HepG2 (cell line): ENCODE measurements at regions not wholly inside any gene's neighbourhood (a gene's known extent, or its start where the extent isn't known, plus 50 kb on each side); places are given as distances from the start of the nearest gene placed in this dataset.

Experiments used
- ATAC-seq: fragments of 200-7000 bp; cut with Tn5 transposase; 3 replicates; pipeline ENCODE4 v1.9.1; 2020; ENCODE audit warnings: mild to moderate bottlenecking, moderate library complexity
- BruUV-seq: library from RNA; stranded (reverse); fragments of 400-500 nt; replicated peaks from 2 replicates; lab custom pipeline; 2021; lab: Mats Ljungman, UMichigan
- CTCF ChIA-PET: fragments of 300-600 bp; formaldehyde crosslinking; extraction: SDS; loops from one replicate; lab custom pipeline; 2021; ENCODE audit warnings: low total read pairs, inconsistent platforms, low intra/inter-chr PET ratio; lab: Yijun Ruan, JAX
- POLR2A ChIA-PET: fragments of 350-600 bp; sonication (Branson Sonifier 250); formaldehyde crosslinking; loops from one replicate; lab custom pipeline; 2020; ENCODE audit warnings: antibody characterized with exemption, inconsistent platforms; lab: Yijun Ruan, JAX
- DNase-seq: peaks from one replicate; pipeline ENCODE4 v3.0.0-alpha.2; 2015; ENCODE audit warnings: low spot score
- FAIRE-seq: peaks from 3 replicates; lab custom pipeline; 2011; peaks lifted over from hg19 to GRCh38; lab: Jason Lieb, UNC
- H2AFZ ChIP-seq: one replicate; pipeline ENCODE4 v1.6.1; 2011; ENCODE audit warnings: low read length, inconsistent platforms
- H3K27ac ChIP-seq: fragments of 300-600 bp; 3 replicates; pipeline ENCODE4 v1.8.0; 2011; ENCODE audit warnings: mixed run types, mild to moderate bottlenecking, mixed read lengths, low read length, inconsistent platforms; ENCODE audit not compliant: insufficient read depth; ENCODE audit errors: extremely low read length
- H3K27me3 ChIP-seq, 2 experiments: fragments of 200-600 bp in 1 of 2; 2 replicates in 1 of 2; 3 replicates in 1 of 2; pipeline versions ENCODE4 v1.6.0 to v1.8.0; 2011; ENCODE audit warnings: low read length in 2 of 2, mild to moderate bottlenecking in 2 of 2, moderate library complexity in 2 of 2, inconsistent platforms in 1 of 2; ENCODE audit not compliant: insufficient read depth in 2 of 2, control insufficient read depth in 1 of 2
- H3K36me3 ChIP-seq, 2 experiments: fragments of 200-600 bp in 1 of 2; replicated peaks in 1 of 2; 2 replicates in 1 of 2; 3 replicates in 1 of 2; pipeline versions ENCODE4 v1.5.1 to v1.8.0; 2011; ENCODE audit warnings: low read length in 2 of 2, inconsistent platforms in 1 of 2; ENCODE audit not compliant: insufficient read depth in 2 of 2, control insufficient read depth in 1 of 2
- H3K4me1 ChIP-seq: 2 replicates; pipeline ENCODE4 v1.5.1; 2012; ENCODE audit warnings: low read length, inconsistent platforms; ENCODE audit not compliant: insufficient read depth
- H3K4me2 ChIP-seq: 2 replicates; pipeline ENCODE4 v1.6.0; 2011; ENCODE audit warnings: low read depth, low read length, inconsistent platforms
- H3K4me3 ChIP-seq, 3 experiments: fragments of 200-600 bp in 1 of 3; sonication (generic), shearing (Covaris generic) in 1 of 3; replicated peaks in 1 of 3; 2 replicates each; pipeline ENCODE4 v1.5.1; 2011 to 2016; ENCODE audit warnings: low read length in 3 of 3, inconsistent platforms in 2 of 3, low read depth in 2 of 3, mild to moderate bottlenecking in 2 of 3, control low read depth in 1 of 3, mixed read lengths in 1 of 3; ENCODE audit not compliant: insufficient read depth in 1 of 3
- H3K79me2 ChIP-seq: one replicate; pipeline ENCODE4 v1.6.1; 2011; ENCODE audit warnings: low read length, inconsistent platforms; ENCODE audit not compliant: insufficient read depth
- H3K9ac ChIP-seq: 2 replicates; pipeline ENCODE4 v1.6.0; 2011; ENCODE audit warnings: mild to moderate bottlenecking, low read depth, low read length, inconsistent platforms; ENCODE audit not compliant: insufficient read depth
- H3K9me3 ChIP-seq: 2 replicates; pipeline ENCODE4 v1.5.1; 2012; ENCODE audit warnings: mild to moderate bottlenecking, low read length
- H4K20me1 ChIP-seq: 2 replicates; pipeline ENCODE4 v1.6.0; 2011; ENCODE audit warnings: inconsistent platforms, mild to moderate bottlenecking, low read length, moderate library complexity; ENCODE audit not compliant: insufficient read depth
- ADNP ChIP-seq: sonication (generic); formaldehyde crosslinking; IDR thresholded peaks from 2 replicates; pipeline ENCODE4 v1.4.0; 2020; ENCODE audit warnings: missing genetic modification reagents
- BCL3 ChIP-seq: sonication (generic); formaldehyde crosslinking; IDR thresholded peaks from 2 replicates; pipeline ENCODE4 v1.5.1; 2020; ENCODE audit warnings: mild to moderate bottlenecking, missing genetic modification reagents, moderate library complexity
- GTF3A ChIP-seq: sonication (generic); formaldehyde crosslinking; conservative IDR thresholded peaks from 2 replicates; pipeline ENCODE4 v1.4.0; 2020; ENCODE audit warnings: mild to moderate bottlenecking, missing genetic modification reagents
- ISX ChIP-seq: sonication (generic); formaldehyde crosslinking; conservative IDR thresholded peaks from 2 replicates; pipeline ENCODE4 v1.5.0; 2020; ENCODE audit warnings: missing genetic modification reagents
- NBN ChIP-seq: fragments of 450-650 bp; conservative IDR thresholded peaks from 2 replicates; pipeline ENCODE4 v1.6.1; 2017
- TARDBP ChIP-seq: sonication (generic); formaldehyde crosslinking; IDR thresholded peaks from 2 replicates; pipeline ENCODE4 v1.8.0; 2022; ENCODE audit warnings: mild to moderate bottlenecking, missing genetic modification reagents
- TBP ChIP-seq: sonication (generic); formaldehyde crosslinking; IDR thresholded peaks from 2 replicates; pipeline ENCODE4 v1.5.0; 2020; ENCODE audit warnings: missing genetic modification reagents
- ZBTB33 ChIP-seq: sonication (generic); formaldehyde crosslinking; IDR thresholded peaks from 2 replicates; pipeline ENCODE4 v1.4.0; 2020; ENCODE audit warnings: missing genetic modification reagents
- ZHX2 ChIP-seq, 2 experiments: sonication (generic) in 1 of 2; formaldehyde crosslinking in 1 of 2; IDR thresholded peaks; 2 replicates each; pipeline versions ENCODE4 v1.6.1 to v1.9.0; 2014 to 2022; ENCODE audit warnings: antibody characterized with exemption in 1 of 2, borderline replicate concordance in 1 of 2, inconsistent platforms in 1 of 2, low read depth in 1 of 2, missing genetic modification reagents in 1 of 2
- ZNF253 ChIP-seq: sonication (generic); formaldehyde crosslinking; IDR thresholded peaks from 2 replicates; pipeline ENCODE4 v1.8.0; 2022; ENCODE audit warnings: mild to moderate bottlenecking, missing genetic modification reagents, borderline replicate concordance
- ZNF30 ChIP-seq: sonication (generic); formaldehyde crosslinking; IDR thresholded peaks from 2 replicates; pipeline ENCODE4 v1.5.0; 2020; ENCODE audit warnings: mild to moderate bottlenecking, missing genetic modification reagents
- ZNF512B ChIP-seq: sonication (generic); formaldehyde crosslinking; IDR thresholded peaks from 2 replicates; pipeline ENCODE4 v1.5.1; 2020; ENCODE audit warnings: missing genetic modification reagents, mild to moderate bottlenecking, borderline replicate concordance
- in situ Hi-C: cut with HindIII; loops from 2 replicates; pipeline ENCODE4 v1.10.0; 2017; ENCODE audit warnings: low pct_unique_long_range_greater_than_20kb; ENCODE audit not compliant: extremely low pct_ligation_motif_present
- intact Hi-C: fragments of 100-400 bp; cut with micrococcal nuclease; formaldehyde crosslinking; loops from one replicate; pipeline ENCODE4 v1.10.0; 2022; ENCODE audit not compliant: unreplicated experiment

- BruUV-seq, result no TSS peak
- CTCF ChIA-PET, result no interaction called here
- intact Hi-C loops, result no loop called here
- TF ChIP-seq TARDBP (CRISPR knock-in tag), result no peak
- no peak for TF ChIP-seq ZNF512B (CRISPR knock-in tag)
- TF ChIP-seq NBN, result no peak
- no peak for TF ChIP-seq ISX (CRISPR knock-in tag)
- no peak for TF ChIP-seq ZNF253
- TF ChIP-seq ZBTB33, result no peak
- no peak for TF ChIP-seq ZNF30 (CRISPR knock-in tag)
- no peak for TF ChIP-seq TBP
- no peak for TF ChIP-seq GTF3A (CRISPR knock-in tag)
- no peak for TF ChIP-seq ADNP
- TF ChIP-seq BCL3 (CRISPR knock-in tag), result no peak
- no peak for TF ChIP-seq ZHX2 (IDR thresholded peaks at IDR 0.05; ENCODE audit: low read depth)
- no peak for TF ChIP-seq ZHX2 (CRISPR knock-in tag; IDR thresholded peaks at IDR 0.05; ENCODE audit: borderline replicate concordance)
Observed at GRCh38 chr11:127873478-127873877, 713.9 kb downstream of the ETS1 start.

More at GRCh38 chr11:127873478-127873877, 713.9 kb downstream of the ETS1 start:
- H3K4me3 ChIP-seq, result no peak overlapping the region
- ATAC-seq (no peak), FAIRE-seq (no peak), DNase-seq (no peak)
- H3K9me3 ChIP-seq, result peaks cover 39% of the 10 kb centered on the region
- H4K20me1 ChIP-seq, result no peaks in the 10 kb centered on the region
- H3K36me3 ChIP-seq, result no peaks in the 10 kb centered on the region
- in situ Hi-C loops, result no loop called here
- H3K79me2 ChIP-seq, result no peaks in the 10 kb centered on the region
- no peaks in the 10 kb centered on the region for H3K4me1 ChIP-seq
- no peak overlapping the region for H2AFZ ChIP-seq
- H3K4me2 ChIP-seq, result no peak overlapping the region
- no peak overlapping the region for H3K27ac ChIP-seq
- POLR2A ChIA-PET, result no interaction called here
- no peak overlapping the region for H3K9ac ChIP-seq
- H3K27me3 ChIP-seq, result no peaks in the 10 kb centered on the region
